ENCODE measurements at regions not wholly inside any gene's neighbourhood (a gene's known extent, or its start where the extent isn't known, plus 50 kb on each side); places are given as distances from the start of the nearest gene placed in this dataset.

GRCh38 chr6:105851606-105852005 lies 234.5 kb upstream of the PRDM1 start:
- no peaks in the 10 kb centered on the region for H3K4me1 Mint-ChIP-seq
- H2AFZ ChIP-seq (ENCODE audit: insufficient read depth, low read depth, low read length, poor library complexity, severe bottlenecking), result no peak overlapping the region
- H4K20me1 ChIP-seq (ENCODE audit: control insufficient read depth, insufficient read depth, low read length, poor library complexity, severe bottlenecking), result no peaks in the 10 kb centered on the region
- no peaks in the 10 kb centered on the region for H3K27me3 Mint-ChIP-seq
- H3K79me2 ChIP-seq (ENCODE audit: control insufficient read depth, insufficient read depth, low read length), result no peaks in the 10 kb centered on the region
- no peaks in the 10 kb centered on the region for H3K27me3 ChIP-seq (replicated peaks in 1 of 4; ENCODE audit: control extremely low read depth in 1 of 4, control insufficient read depth in 3 of 4, insufficient read depth in 4 of 4, low read length in 3 of 4)
- H3K27ac ChIP-seq (ENCODE audit: low read length in 2 of 2), result no peak overlapping the region
- CTCF ChIA-PET, result interaction anchor here (1.0 kb wide), 1 partner anchor 372 kb away, joined by 3 read pairs; no protein-coding TSS in a partner anchor
- H3K4me1 ChIP-seq (ENCODE audit: control insufficient read depth in 2 of 2, insufficient read depth in 2 of 2, low read length in 2 of 2), result no peaks in the 10 kb centered on the region
- no peak overlapping the region for H3K4me2 ChIP-seq (replicated peaks; ENCODE audit: low read depth, low read length, poor library complexity, severe bottlenecking)
- peaks cover 0 to 4% (median 0%) of the 10 kb centered on the region in 3 donors for H3K9me3 ChIP-seq (ENCODE audit: control extremely low read depth in 1 of 3, control insufficient read depth in 2 of 3, insufficient read depth in 1 of 3, low read length in 2 of 3)
- H3K9ac ChIP-seq (ENCODE audit: low read length), result no peak overlapping the region
- POLR2A ChIA-PET, result no interaction called here
- intact Hi-C loops (cut with micrococcal nuclease), result no loop called here
- ATAC-seq (ENCODE audit: low read depth), result no peak
- no peak for DNase-seq
- no peaks in the 10 kb centered on the region for H3K36me3 ChIP-seq (replicated peaks in 1 of 2; ENCODE audit: control extremely low read depth in 1 of 2, control insufficient read depth in 1 of 2, extremely low read depth in 1 of 2, insufficient read depth in 2 of 2, low read length in 1 of 2)
- H3K27ac Mint-ChIP-seq, result no peak overlapping the region
- 87% methylated on average over 4 of the region's 4 CpGs for WGBS (ENCODE audit: insufficient coverage)
- no peak overlapping the region for H3K4me3 Mint-ChIP-seq
- TF ChIP-seq CTCF (IDR thresholded peaks at IDR 0.05) (no peak), EZH2 (IDR thresholded peaks at IDR 0.05; ENCODE audit: borderline replicate concordance, insufficient read depth, low read depth, low read length, poor library complexity, severe bottlenecking) (no peak)
- no peak overlapping the region for H3K4me3 ChIP-seq (ENCODE audit: control extremely low read depth in 1 of 5, extremely low read depth in 1 of 5, insufficient read depth in 1 of 5, low read depth in 2 of 5, low read length in 4 of 5)
- H3K9me3 Mint-ChIP-seq (ENCODE audit: insufficient read depth), result no peaks in the 10 kb centered on the region

GRCh38 chr6:105851113-105851580 lies 235.0 kb upstream of the PRDM1 start:
- Mint-ChIP-seq H3K4me1 (no peaks in the 10 kb centered on the region), H3K9me3 (ENCODE audit: insufficient read depth) (no peaks in the 10 kb centered on the region), H3K27me3 (no peaks in the 10 kb centered on the region), H3K27ac (no peak overlapping the region), H3K4me3 (no peak overlapping the region)
- Histone ChIP-seq H3K4me3 (ENCODE audit: control extremely low read depth in 1 of 5, extremely low read depth in 1 of 5, insufficient read depth in 1 of 5, low read depth in 2 of 5, low read length in 4 of 5) (no peak overlapping the region), H3K27me3 (replicated peaks in 1 of 4; ENCODE audit: control extremely low read depth in 1 of 4, control insufficient read depth in 3 of 4, insufficient read depth in 4 of 4, low read length in 3 of 4) (no peaks in the 10 kb centered on the region), H3K27ac (ENCODE audit: low read length in 2 of 2) (no peak overlapping the region), H4K20me1 (ENCODE audit: control insufficient read depth, insufficient read depth, low read length, poor library complexity, severe bottlenecking) (no peaks in the 10 kb centered on the region), H3K9me3 (ENCODE audit: control extremely low read depth in 1 of 3, control insufficient read depth in 2 of 3, insufficient read depth in 1 of 3, low read length in 2 of 3) (peaks cover 0 to 4% (median 0%) of the 10 kb centered on the region in 3 donors), H3K9ac (ENCODE audit: low read length) (no peak overlapping the region), H3K4me1 (ENCODE audit: control insufficient read depth in 2 of 2, insufficient read depth in 2 of 2, low read length in 2 of 2) (no peaks in the 10 kb centered on the region), H3K79me2 (ENCODE audit: control insufficient read depth, insufficient read depth, low read length) (no peaks in the 10 kb centered on the region), H3K36me3 (replicated peaks in 1 of 2; ENCODE audit: control extremely low read depth in 1 of 2, control insufficient read depth in 1 of 2, extremely low read depth in 1 of 2, insufficient read depth in 2 of 2, low read length in 1 of 2) (no peaks in the 10 kb centered on the region), H3K4me2 (replicated peaks; ENCODE audit: low read depth, low read length, poor library complexity, severe bottlenecking) (no peak overlapping the region), H2AFZ (ENCODE audit: insufficient read depth, low read depth, low read length, poor library complexity, severe bottlenecking) (no peak overlapping the region)
- WGBS (ENCODE audit: insufficient coverage), result 100% methylated on average over 7 of the region's 10 CpGs
- ChIA-PET POLR2A (no interaction called here), CTCF (interaction anchor here (1.0 kb wide), 1 partner anchor 372 kb away, joined by 3 read pairs; no protein-coding TSS in a partner anchor)
- no peak for DNase-seq
- intact Hi-C loops (cut with micrococcal nuclease), result no loop called here
- no peak for ATAC-seq (ENCODE audit: low read depth)
- no peak for TF ChIP-seq EZH2 (IDR thresholded peaks at IDR 0.05; ENCODE audit: borderline replicate concordance, insufficient read depth, low read depth, low read length, poor library complexity, severe bottlenecking)
- no peak for TF ChIP-seq CTCF (IDR thresholded peaks at IDR 0.05)
